ENCODE measurements at regions not wholly inside any gene's neighbourhood (a gene's known extent, or its start where the extent isn't known, plus 50 kb on each side); places are given as distances from the start of the nearest gene placed in this dataset.

GRCh38 chr16:76226011-76226410 is 51.2 kb upstream of the CNTNAP4 start:
- no peak for TF ChIP-seq CTCF (IDR thresholded peaks at IDR 0.05; ENCODE audit: low read depth, low read length)
- no peak for TF ChIP-seq EZH2phosphoT487 (IDR thresholded peaks at IDR 0.05; ENCODE audit: low read depth)

All from OCI-LY3 (cell line).